ENCODE measurements at regions not wholly inside any gene's neighbourhood (a gene's known extent, or its start where the extent isn't known, plus 50 kb on each side); places are given as distances from the start of the nearest gene placed in this dataset.

GRCh38 chr7:73948287-73948686 is 79.7 kb upstream of the ELN start:
- TF ChIP-seq RAD21 (IDR thresholded peaks at IDR 0.05; ENCODE audit: low read length) = no peak
- no peak for TF ChIP-seq POLR2A (IDR thresholded peaks at IDR 0.05; ENCODE audit: low read depth, low read length)
- no peak for TF ChIP-seq CHD1 (IDR thresholded peaks at IDR 0.05; ENCODE audit: low read depth, low read length)
- no peak for TF ChIP-seq CTCF (conservative IDR thresholded peaks at IDR 0.05; ENCODE audit: low read depth, low read length)
- TF ChIP-seq RFX5 (IDR thresholded peaks at IDR 0.05; ENCODE audit: low read depth, low read length) = no peak
- TF ChIP-seq CEBPB (IDR thresholded peaks at IDR 0.05; ENCODE audit: low read depth, low read length) = no peak
- TF ChIP-seq, protein P1, sequence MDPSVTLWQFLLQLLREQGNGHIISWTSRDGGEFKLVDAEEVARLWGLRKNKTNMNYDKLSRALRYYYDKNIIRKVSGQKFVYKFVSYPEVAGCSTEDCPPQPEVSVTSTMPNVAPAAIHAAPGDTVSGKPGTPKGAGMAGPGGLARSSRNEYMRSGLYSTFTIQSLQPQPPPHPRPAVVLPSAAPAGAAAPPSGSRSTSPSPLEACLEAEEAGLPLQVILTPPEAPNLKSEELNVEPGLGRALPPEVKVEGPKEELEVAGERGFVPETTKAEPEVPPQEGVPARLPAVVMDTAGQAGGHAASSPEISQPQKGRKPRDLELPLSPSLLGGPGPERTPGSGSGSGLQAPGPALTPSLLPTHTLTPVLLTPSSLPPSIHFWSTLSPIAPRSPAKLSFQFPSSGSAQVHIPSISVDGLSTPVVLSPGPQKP (IDR thresholded peaks at IDR 0.05; ENCODE audit: borderline replicate concordance, low read depth, low read length) = no peak
- no peak for TF ChIP-seq NFE2L2 (IDR thresholded peaks at IDR 0.05; ENCODE audit: low read depth, low read length)
- TF ChIP-seq FOS (IDR thresholded peaks at IDR 0.05; ENCODE audit: low read depth, low read length) = no peak
- TF ChIP-seq USF2 (IDR thresholded peaks at IDR 0.05; ENCODE audit: low read depth, low read length) = no peak
- TF ChIP-seq RCOR1 (IDR thresholded peaks at IDR 0.05; ENCODE audit: insufficient replicate concordance, low read length) = no peak
- TF ChIP-seq MXI1 (IDR thresholded peaks at IDR 0.05; ENCODE audit: borderline replicate concordance, low read depth, low read length) = no peak
- TF ChIP-seq BHLHE40 (IDR thresholded peaks at IDR 0.05; ENCODE audit: low read depth, low read length) = no peak
- no peak for TF ChIP-seq SMC3 (IDR thresholded peaks at IDR 0.05; ENCODE audit: low read depth, low read length)

Measured in IMR-90 (cell line).